Panc1 (cell line): ENCODE measurements at regions not wholly inside any gene's neighbourhood (a gene's known extent, or its start where the extent isn't known, plus 50 kb on each side); places are given as distances from the start of the nearest gene placed in this dataset.

Source experiments
- SIN3A ChIP-seq: IDR thresholded peaks from 2 replicates; pipeline ENCODE4 v1.6.1; 2012; ENCODE audit warnings: low read depth, mild to moderate bottlenecking, low read length, moderate library complexity, borderline replicate concordance; ENCODE audit not compliant: insufficient read depth
- TF ChIP-seq, protein P1 (sequence below): fragments of 450-650 bp; IDR thresholded peaks from 2 replicates; pipeline ENCODE4 v1.5.1; 2017; ENCODE audit warnings: mild to moderate bottlenecking

DNA sequence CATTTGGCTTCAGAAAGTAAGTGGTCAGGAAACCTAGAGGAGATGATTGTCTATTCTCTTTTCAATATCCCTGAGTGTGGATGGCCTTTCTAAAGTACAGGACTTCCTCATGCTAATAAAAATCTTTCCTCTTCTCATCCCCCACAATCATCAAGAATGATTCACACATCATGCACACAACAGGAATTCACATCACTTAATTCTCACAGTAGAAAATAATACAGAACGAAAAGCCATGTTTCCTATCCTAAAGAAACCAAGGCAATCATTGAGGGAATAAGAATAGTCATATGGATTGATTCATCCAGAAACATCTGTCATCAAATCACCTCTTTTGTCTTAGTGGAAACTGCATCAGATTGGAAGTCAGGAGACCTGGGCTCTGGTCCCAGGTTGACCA is 203.1 kb upstream of the PIK3R1 start:
- TF ChIP-seq, protein P1, sequence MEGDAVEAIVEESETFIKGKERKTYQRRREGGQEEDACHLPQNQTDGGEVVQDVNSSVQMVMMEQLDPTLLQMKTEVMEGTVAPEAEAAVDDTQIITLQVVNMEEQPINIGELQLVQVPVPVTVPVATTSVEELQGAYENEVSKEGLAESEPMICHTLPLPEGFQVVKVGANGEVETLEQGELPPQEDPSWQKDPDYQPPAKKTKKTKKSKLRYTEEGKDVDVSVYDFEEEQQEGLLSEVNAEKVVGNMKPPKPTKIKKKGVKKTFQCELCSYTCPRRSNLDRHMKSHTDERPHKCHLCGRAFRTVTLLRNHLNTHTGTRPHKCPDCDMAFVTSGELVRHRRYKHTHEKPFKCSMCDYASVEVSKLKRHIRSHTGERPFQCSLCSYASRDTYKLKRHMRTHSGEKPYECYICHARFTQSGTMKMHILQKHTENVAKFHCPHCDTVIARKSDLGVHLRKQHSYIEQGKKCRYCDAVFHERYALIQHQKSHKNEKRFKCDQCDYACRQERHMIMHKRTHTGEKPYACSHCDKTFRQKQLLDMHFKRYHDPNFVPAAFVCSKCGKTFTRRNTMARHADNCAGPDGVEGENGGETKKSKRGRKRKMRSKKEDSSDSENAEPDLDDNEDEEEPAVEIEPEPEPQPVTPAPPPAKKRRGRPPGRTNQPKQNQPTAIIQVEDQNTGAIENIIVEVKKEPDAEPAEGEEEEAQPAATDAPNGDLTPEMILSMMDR: no peak
- no peak for TF ChIP-seq SIN3A
